ENCODE measurements at regions not wholly inside any gene's neighbourhood (a gene's known extent, or its start where the extent isn't known, plus 50 kb on each side); places are given as distances from the start of the nearest gene placed in this dataset.

GRCh38 chr9:69985971-69986370 lies 57.7 kb upstream of the MAMDC2 start:
- Mint-ChIP-seq H3K36me3 (ENCODE audit: low read depth) (no peaks in the 10 kb centered on the region), H3K4me3 (no peak overlapping the region), H3K27me3 (peaks cover 4% of the 10 kb centered on the region), H3K27ac (no peak overlapping the region), H3K9me3 (no peaks in the 10 kb centered on the region), H3K4me1 (ENCODE audit: low read depth) (no peaks in the 10 kb centered on the region)
- no peak for DNase-seq

- Mint-ChIP-seq H3K27ac (no peak overlapping the region), H3K4me1 (ENCODE audit: low read depth) (no peaks in the 10 kb centered on the region), H3K9me3 (no peaks in the 10 kb centered on the region), H3K36me3 (ENCODE audit: low read depth) (no peaks in the 10 kb centered on the region), H3K27me3 (peaks cover 7% of the 10 kb centered on the region), H3K4me3 (no peak overlapping the region)
- no peak for DNase-seq
Observed at GRCh38 chr9:69986970-69987369, 56.7 kb upstream of the MAMDC2 start.

- no peaks in the 10 kb centered on the region for H3K9me3 Mint-ChIP-seq
- H3K4me1 Mint-ChIP-seq (ENCODE audit: low read depth), result no peaks in the 10 kb centered on the region
- no peak for DNase-seq
- H3K27me3 Mint-ChIP-seq, result peaks cover 7% of the 10 kb centered on the region
- H3K27ac Mint-ChIP-seq, result no peak overlapping the region
- no peak overlapping the region for H3K4me3 Mint-ChIP-seq
- no peaks in the 10 kb centered on the region for H3K36me3 Mint-ChIP-seq (ENCODE audit: low read depth)
Observed at GRCh38 chr9:69987457-69987856, 56.2 kb upstream of the MAMDC2 start.

GRCh38 chr9:69993110-69993509 lies 50.5 kb upstream of the MAMDC2 start:
- Mint-ChIP-seq H3K9me3 (no peaks in the 10 kb centered on the region), H3K27ac (no peak overlapping the region), H3K4me3 (no peak overlapping the region), H3K36me3 (ENCODE audit: low read depth) (no peaks in the 10 kb centered on the region), H3K27me3 (peaks cover 14% of the 10 kb centered on the region), H3K4me1 (ENCODE audit: low read depth) (no peaks in the 10 kb centered on the region)
- no peak for DNase-seq

Measured in activated T-cell treated with anti-CD3 and anti-CD28 coated beads, Interleukin-2, amount 50 U/mL, for 24 hours (primary cell).